NCI-H1048 (cell line): ENCODE measurements at regions not wholly inside any gene's neighbourhood (a gene's known extent, or its start where the extent isn't known, plus 50 kb on each side); places are given as distances from the start of the nearest gene placed in this dataset.

Experiments used
- DNase-seq: peaks from one replicate; lab custom pipeline; 2025; lab: John Stamatoyannopoulos, UW

GRCh38 chr5:92930057-92930456 is 651.0 kb downstream of the NR2F1-AS1 start:
- no peak for DNase-seq

- no peak for DNase-seq
These were observed 653.7 kb downstream of the NR2F1-AS1 start for GRCh38 chr5:92927291-92927778.

- DNase-seq: no peak
These were observed 657.1 kb downstream of the NR2F1-AS1 start for GRCh38 chr5:92923885-92924284.

GRCh38 chr5:92922231-92922967 is 658.6 kb downstream of the NR2F1-AS1 start:
- no peak for DNase-seq

GRCh38 chr5:92917044-92917443 is 664.0 kb downstream of the NR2F1-AS1 start:
- DNase-seq: no peak

GRCh38 chr5:92916036-92916435 is 665.0 kb downstream of the NR2F1-AS1 start:
- DNase-seq: no peak

- no peak for DNase-seq
These were observed 668.7 kb downstream of the NR2F1-AS1 start for GRCh38 chr5:92912283-92912682.

GRCh38 chr5:92911851-92912250 is 669.2 kb downstream of the NR2F1-AS1 start:
- DNase-seq: no peak

- DNase-seq: no peak
These were observed 669.7 kb downstream of the NR2F1-AS1 start for GRCh38 chr5:92911293-92911692.

- no peak for DNase-seq
These were observed 671.4 kb downstream of the NR2F1-AS1 start for GRCh38 chr5:92909602-92909962.

GRCh38 chr5:92908952-92909601 is 671.9 kb downstream of the NR2F1-AS1 start:
- no peak for DNase-seq

GRCh38 chr5:92907938-92908606 is 672.9 kb downstream of the NR2F1-AS1 start:
- DNase-seq: no peak

GRCh38 chr5:92906798-92907376 is 674.1 kb downstream of the NR2F1-AS1 start:
- DNase-seq: no peak

GRCh38 chr5:92904021-92904420 is 677.0 kb downstream of the NR2F1-AS1 start:
- DNase-seq: no peak

- no peak for DNase-seq
These were observed 681.4 kb downstream of the NR2F1-AS1 start for GRCh38 chr5:92899611-92900010.

GRCh38 chr5:92896722-92897121 is 684.3 kb downstream of the NR2F1-AS1 start:
- DNase-seq: no peak

GRCh38 chr5:92890841-92891244 is 690.2 kb downstream of the NR2F1-AS1 start:
- no peak for DNase-seq

- no peak for DNase-seq
These were observed 691.9 kb downstream of the NR2F1-AS1 start for GRCh38 chr5:92889140-92889539.

- DNase-seq: no peak
These were observed 693.8 kb downstream of the NR2F1-AS1 start for GRCh38 chr5:92887254-92887653.

GRCh38 chr5:92886751-92887150 is 694.3 kb downstream of the NR2F1-AS1 start:
- no peak for DNase-seq

- no peak for DNase-seq
These were observed 695.1 kb downstream of the NR2F1-AS1 start for GRCh38 chr5:92885950-92886349.

- DNase-seq: no peak
These were observed 696.5 kb downstream of the NR2F1-AS1 start for GRCh38 chr5:92884469-92884868.
